ENCODE measurements at regions not wholly inside any gene's neighbourhood (a gene's known extent, or its start where the extent isn't known, plus 50 kb on each side); places are given as distances from the start of the nearest gene placed in this dataset.

GRCh38 chr17:5703736-5704135 lies 119.4 kb upstream of the NLRP1 start:
- H3K27ac ChIP-seq (ENCODE audit: insufficient read depth, low read length) = no peak overlapping the region
- no peak overlapping the region for H3K14ac ChIP-seq (replicated peaks; ENCODE audit: low read depth, low read length)
- DNase-seq (no peak), ATAC-seq (ENCODE audit: low read depth) (no peak)
- H3K4me1 ChIP-seq (ENCODE audit: control insufficient read depth, insufficient read depth, low read length) = no peaks in the 10 kb centered on the region
- BruUV-seq (replicated peaks) = no TSS peak
- TF ChIP-seq CHD1 (IDR thresholded peaks at IDR 0.05; ENCODE audit: low read depth, low read length) (no peak), SMC3 (IDR thresholded peaks at IDR 0.05; ENCODE audit: low read depth, low read length) (no peak), MAFK (IDR thresholded peaks at IDR 0.05; ENCODE audit: low read depth, low read length) (no peak), POLR2A (IDR thresholded peaks at IDR 0.05; ENCODE audit: low read depth, low read length) (no peak), RFX5 (IDR thresholded peaks at IDR 0.05; ENCODE audit: low read depth, low read length) (no peak), ELK1 (IDR thresholded peaks at IDR 0.05; ENCODE audit: borderline replicate concordance, low read depth, low read length) (no peak), CEBPB (IDR thresholded peaks at IDR 0.05; ENCODE audit: low read depth, low read length) (no peak)
- TF ChIP-seq, protein P1, sequence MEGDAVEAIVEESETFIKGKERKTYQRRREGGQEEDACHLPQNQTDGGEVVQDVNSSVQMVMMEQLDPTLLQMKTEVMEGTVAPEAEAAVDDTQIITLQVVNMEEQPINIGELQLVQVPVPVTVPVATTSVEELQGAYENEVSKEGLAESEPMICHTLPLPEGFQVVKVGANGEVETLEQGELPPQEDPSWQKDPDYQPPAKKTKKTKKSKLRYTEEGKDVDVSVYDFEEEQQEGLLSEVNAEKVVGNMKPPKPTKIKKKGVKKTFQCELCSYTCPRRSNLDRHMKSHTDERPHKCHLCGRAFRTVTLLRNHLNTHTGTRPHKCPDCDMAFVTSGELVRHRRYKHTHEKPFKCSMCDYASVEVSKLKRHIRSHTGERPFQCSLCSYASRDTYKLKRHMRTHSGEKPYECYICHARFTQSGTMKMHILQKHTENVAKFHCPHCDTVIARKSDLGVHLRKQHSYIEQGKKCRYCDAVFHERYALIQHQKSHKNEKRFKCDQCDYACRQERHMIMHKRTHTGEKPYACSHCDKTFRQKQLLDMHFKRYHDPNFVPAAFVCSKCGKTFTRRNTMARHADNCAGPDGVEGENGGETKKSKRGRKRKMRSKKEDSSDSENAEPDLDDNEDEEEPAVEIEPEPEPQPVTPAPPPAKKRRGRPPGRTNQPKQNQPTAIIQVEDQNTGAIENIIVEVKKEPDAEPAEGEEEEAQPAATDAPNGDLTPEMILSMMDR (conservative IDR thresholded peaks at IDR 0.05; ENCODE audit: low read depth, low read length) = no peak
- no peak overlapping the region for H2BK20ac ChIP-seq (ENCODE audit: low read depth, low read length)
- in situ Hi-C loops (cut with MboI; ENCODE audit: low sequenced_read_pairs) = loop anchor here (10.0 kb wide), 1 partner anchor 711 kb away; no protein-coding TSS in a partner anchor
- POLR2A ChIA-PET (ENCODE audit: unreplicated experiment) = no interaction called here
- WGBS, 2 experiments (ENCODE audit: extremely low coverage in 2 of 2, insufficient read length in 1 of 2) = 6% methylated on average over 2 of the region's 2 CpGs; no CpG with 5 or more reads in 1 of the 2 experiments
- no peaks in the 10 kb centered on the region; the same call in 1 of the 2 replicates for H3K9me3 ChIP-seq (ENCODE audit: control insufficient read depth, insufficient read depth, low read length)
- H3K23ac ChIP-seq (ENCODE audit: low read depth, low read length) = no peak overlapping the region
- no peaks in the 10 kb centered on the region for H3K36me3 ChIP-seq (ENCODE audit: control insufficient read depth, insufficient read depth, low read length)
- no peak overlapping the region for H4K5ac ChIP-seq (ENCODE audit: low read depth, low read length)
- no peak overlapping the region for H3K18ac ChIP-seq (ENCODE audit: low read depth, low read length)
- H2BK5ac ChIP-seq (ENCODE audit: low read depth, low read length, poor library complexity, severe bottlenecking) = no peak overlapping the region
- H4K91ac ChIP-seq (ENCODE audit: insufficient read depth, low read depth, low read length) = no peak overlapping the region
- no peak overlapping the region for H2BK15ac ChIP-seq (ENCODE audit: low read depth, low read length)
- dilution Hi-C loops (cut with HindIII; ENCODE audit: low sequenced_read_pairs, unreplicated experiment) = no loop called here
- H3K4me2 ChIP-seq (ENCODE audit: low read depth, low read length) = no peak overlapping the region
- H2AFZ ChIP-seq (replicated peaks; ENCODE audit: low read length, poor library complexity) = no peak overlapping the region
- intact Hi-C loops (cut with micrococcal nuclease) = no loop called here
- H3K4me3 ChIP-seq (ENCODE audit: insufficient read depth, low read depth, low read length) = no peak overlapping the region
- CTCF ChIA-PET = no interaction called here
- H3K27me3 ChIP-seq (ENCODE audit: control insufficient read depth, insufficient read depth, low read length) = no peaks in the 10 kb centered on the region; the same call in 1 of the 2 replicates
- H4K8ac ChIP-seq (ENCODE audit: low read depth in 2 of 2, low read length in 2 of 2) = no peak overlapping the region
- no peak overlapping the region for H2AK5ac ChIP-seq (ENCODE audit: low read depth, low read length)
- H3K56ac ChIP-seq (ENCODE audit: extremely low read depth, insufficient read depth, low read length) = no peak overlapping the region
- H3K9ac ChIP-seq (ENCODE audit: low read depth, low read length) = no peak overlapping the region
- no peak overlapping the region for H3K4ac ChIP-seq (ENCODE audit: low read depth, low read length)
- H2BK120ac ChIP-seq (ENCODE audit: low read depth, low read length) = no peak overlapping the region
- no peaks in the 10 kb centered on the region for H3K9me1 ChIP-seq (ENCODE audit: insufficient read depth, low read length)
- H3K79me1 ChIP-seq (ENCODE audit: low read depth in 1 of 2, low read length in 2 of 2) = no peaks in the 10 kb centered on the region
- no peaks in the 10 kb centered on the region for H4K20me1 ChIP-seq (ENCODE audit: insufficient read depth, low read length)
- H2AK9ac ChIP-seq (replicated peaks; ENCODE audit: low read depth, low read length, poor library complexity) = peak overlapping the region; percentile 55
